ENCODE measurements at regions not wholly inside any gene's neighbourhood (a gene's known extent, or its start where the extent isn't known, plus 50 kb on each side); places are given as distances from the start of the nearest gene placed in this dataset.

DNA sequence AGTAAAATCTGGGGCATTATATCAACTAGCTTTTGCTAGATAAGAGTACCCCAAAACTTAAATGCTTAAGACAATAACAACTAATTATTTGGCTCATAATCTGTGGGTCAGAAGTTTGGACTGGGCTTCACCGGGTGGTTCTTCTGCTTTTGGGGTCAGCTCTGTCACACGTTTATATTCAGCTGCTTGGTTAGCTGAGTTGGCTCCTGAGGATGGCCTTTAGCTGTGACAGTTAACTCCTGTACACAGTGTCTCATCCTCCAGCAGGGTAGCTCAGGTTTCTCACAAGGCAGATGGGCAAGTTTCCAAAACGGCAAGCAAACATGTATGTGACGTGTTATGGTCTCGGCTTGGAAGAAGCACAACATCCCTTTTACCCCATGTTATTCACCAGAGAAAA lies 488.2 kb downstream of the TLE4 start:
- no peak for DNase-seq (ENCODE audit: low read depth)
- no peak overlapping the region for H3K4me3 ChIP-seq (replicated peaks; ENCODE audit: low read depth, low read length)
- TF ChIP-seq CTCF (IDR thresholded peaks at IDR 0.05; ENCODE audit: low read length, missing control alignments) = no peak

GRCh38 chr9:80059191-80059590 lies 487.4 kb downstream of the TLE4 start:
- no peak for TF ChIP-seq CTCF (IDR thresholded peaks at IDR 0.05; ENCODE audit: low read length, missing control alignments)
- H3K4me3 ChIP-seq (replicated peaks; ENCODE audit: low read depth, low read length) = no peak overlapping the region
- no peak for DNase-seq (ENCODE audit: low read depth)

DNA sequence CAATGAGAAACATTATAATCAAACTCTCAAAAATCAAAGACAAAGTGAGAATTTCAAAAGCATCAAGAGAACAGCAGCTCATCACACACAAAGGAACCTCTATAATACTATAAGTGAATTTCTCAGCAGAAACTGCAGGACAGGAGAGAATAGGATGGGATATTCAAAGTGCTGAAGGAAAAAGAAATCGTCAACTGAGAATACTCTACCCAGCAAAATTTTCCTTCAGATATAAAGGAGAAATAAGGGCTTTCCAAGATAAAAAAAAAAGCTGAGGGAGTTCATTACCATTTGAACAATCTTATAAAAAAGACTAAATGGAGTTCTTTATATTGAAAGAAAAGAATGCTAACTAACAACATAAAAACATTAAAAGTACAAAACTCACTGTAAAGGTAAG lies 481.1 kb downstream of the TLE4 start:
- TF ChIP-seq CTCF (IDR thresholded peaks at IDR 0.05; ENCODE audit: low read length, missing control alignments) = no peak
- no peak for DNase-seq (ENCODE audit: low read depth)
- H3K4me3 ChIP-seq (replicated peaks; ENCODE audit: low read depth, low read length) = no peak overlapping the region

DNA sequence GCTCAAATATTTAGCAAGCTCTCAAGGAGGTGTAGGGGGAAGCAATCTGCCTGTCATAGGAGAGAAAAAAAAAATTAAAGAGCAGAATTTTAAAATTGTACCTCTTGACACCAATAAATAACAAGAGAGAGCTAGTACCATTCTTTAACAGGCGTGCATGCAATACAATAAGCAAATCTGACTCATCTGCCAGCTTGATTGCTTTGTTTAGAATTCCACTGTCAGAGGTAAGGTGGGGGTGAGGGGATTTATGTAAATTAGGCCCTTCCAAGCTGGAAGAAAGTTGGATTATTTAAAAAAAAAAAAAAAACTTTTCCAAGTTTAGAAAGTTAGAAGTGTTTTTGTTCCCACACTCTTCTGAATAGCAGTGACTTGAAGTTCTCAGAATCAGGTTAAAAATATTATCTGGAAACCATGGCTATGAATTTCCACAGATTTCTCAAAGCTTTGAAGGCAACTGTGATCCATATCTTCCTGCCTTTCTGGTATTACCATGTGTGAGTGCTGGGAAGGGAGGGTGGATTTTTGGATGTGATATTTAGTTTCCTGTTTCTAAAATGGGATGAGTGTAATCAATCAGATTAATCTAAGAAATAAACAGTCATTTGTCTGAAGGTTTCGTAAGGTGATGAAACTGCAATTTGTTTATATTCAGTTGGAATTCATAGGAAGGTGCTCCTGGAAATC lies 477.5 kb downstream of the TLE4 start:
- no peak for DNase-seq (ENCODE audit: low read depth)
- TF ChIP-seq CTCF (IDR thresholded peaks at IDR 0.05; ENCODE audit: low read length, missing control alignments) = no peak
- no peak overlapping the region for H3K4me3 ChIP-seq (replicated peaks; ENCODE audit: low read depth, low read length)

- no peak overlapping the region for H3K4me3 ChIP-seq (replicated peaks; ENCODE audit: low read depth, low read length)
- no peak for TF ChIP-seq CTCF (IDR thresholded peaks at IDR 0.05; ENCODE audit: low read length, missing control alignments)
- DNase-seq (ENCODE audit: low read depth) = no peak
Measured at GRCh38 chr9:80046481-80046880, 474.7 kb downstream of the TLE4 start.

DNA sequence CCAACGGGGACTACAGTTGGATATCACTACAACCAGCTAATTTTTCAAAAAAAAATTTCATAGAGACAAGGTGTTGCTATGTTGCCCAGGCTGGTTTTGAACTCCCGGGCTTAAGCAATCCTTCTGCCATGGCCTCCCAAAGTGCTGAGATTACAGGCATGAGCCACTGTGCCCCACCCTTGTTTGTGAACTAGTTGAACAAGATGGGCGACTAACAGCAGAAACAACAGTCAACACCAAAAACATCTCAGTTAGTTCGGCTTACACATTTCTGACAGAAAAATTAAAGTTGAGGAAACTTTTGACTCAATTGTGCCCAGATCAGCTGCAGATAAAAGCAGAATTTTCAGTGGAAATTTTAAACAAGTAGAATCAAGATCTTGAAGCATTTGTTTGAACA lies 470.1 kb downstream of the TLE4 start:
- no peak for DNase-seq (ENCODE audit: low read depth)
- no peak overlapping the region for H3K4me3 ChIP-seq (replicated peaks; ENCODE audit: low read depth, low read length)
- TF ChIP-seq CTCF (IDR thresholded peaks at IDR 0.05; ENCODE audit: low read length, missing control alignments) = no peak

GRCh38 chr9:80040457-80040856 lies 468.7 kb downstream of the TLE4 start:
- H3K4me3 ChIP-seq (replicated peaks; ENCODE audit: low read depth, low read length) = no peak overlapping the region
- no peak for DNase-seq (ENCODE audit: low read depth)
- TF ChIP-seq CTCF (IDR thresholded peaks at IDR 0.05; ENCODE audit: low read length, missing control alignments) = no peak

Measured in fibroblast of pulmonary artery (primary cell).